OCI-LY7 (cell line): ENCODE measurements at regions not wholly inside any gene's neighbourhood (a gene's known extent, or its start where the extent isn't known, plus 50 kb on each side); places are given as distances from the start of the nearest gene placed in this dataset.
"Not testable (repeated sequence)": the region's sequence is repeated elsewhere in the genome, so short reads cannot be mapped to it uniquely, and the experiment has no call there.

ENCODE experiments used
- BruUV-seq: library from RNA; stranded (reverse); fragments of 400-500 nt; replicated peaks from 2 replicates; lab custom pipeline; 2021; lab: Mats Ljungman, UMichigan
- CTCF ChIA-PET: fragments of 300-600 bp; sonication (Branson Sonifier 250); formaldehyde crosslinking; loops from one replicate; lab custom pipeline; 2022; ENCODE audit warnings: antibody characterized with exemption; ENCODE audit not compliant: unreplicated experiment; lab: Charles Lee
- POLR2A ChIA-PET: fragments of 300-600 bp; sonication (Branson Sonifier 250); formaldehyde crosslinking; loops from one replicate; lab custom pipeline; 2022; ENCODE audit warnings: antibody characterized with exemption; lab: Charles Lee
- DNase-seq: peaks from one replicate; pipeline ENCODE4 v3.0.0-alpha.2; 2015; ENCODE audit warnings: low spot score
- H2AFZ ChIP-seq: fragments of 200-600 bp; sonication (generic), shearing (Covaris generic); 2 replicates; pipeline ENCODE4 v1.6.1; 2014; ENCODE audit warnings: mild to moderate bottlenecking, antibody characterized with exemption, low read length, moderate library complexity
- H3K27ac ChIP-seq: fragments of 200-600 bp; sonication (generic); 2 replicates; pipeline ENCODE4 v1.5.1; 2014; ENCODE audit warnings: mixed run types, low read depth, mild to moderate bottlenecking, moderate library complexity, low read length, inconsistent platforms; ENCODE audit not compliant: poor library complexity, severe bottlenecking
- H3K36me3 ChIP-seq: fragments of 200-600 bp; sonication (generic); 2 replicates; pipeline ENCODE4 v1.6.1; 2014; ENCODE audit warnings: mild to moderate bottlenecking, antibody characterized with exemption, low read length, moderate library complexity, mixed read lengths; ENCODE audit not compliant: insufficient read depth
- H3K4me1 ChIP-seq: fragments of 200-600 bp; sonication (generic); 2 replicates; pipeline ENCODE4 v1.5.1; 2014; ENCODE audit warnings: mild to moderate bottlenecking, low read length; ENCODE audit not compliant: insufficient read depth, poor library complexity, severe bottlenecking
- H3K4me2 ChIP-seq: fragments of 200-600 bp; sonication (generic); 2 replicates; pipeline ENCODE4 v1.6.1; 2014; ENCODE audit warnings: mild to moderate bottlenecking, low read length
- H3K4me3 ChIP-seq: fragments of 200-600 bp; sonication (generic); 2 replicates; pipeline ENCODE4 v1.5.1; 2014; ENCODE audit warnings: mild to moderate bottlenecking, low read depth, low read length; ENCODE audit not compliant: poor library complexity, severe bottlenecking
- H3K79me2 ChIP-seq: fragments of 200-600 bp; sonication (generic); 2 replicates; pipeline ENCODE4 v1.6.1; 2016; ENCODE audit warnings: low read depth, mild to moderate bottlenecking, low read length, moderate library complexity, mixed read lengths; ENCODE audit not compliant: insufficient read depth
- H3K9me2 ChIP-seq: fragments of 200-600 bp; sonication (generic); 2 replicates; pipeline ENCODE4 v1.6.1; 2016; ENCODE audit warnings: mild to moderate bottlenecking, low read length, mixed read lengths; ENCODE audit not compliant: insufficient read depth
- H3K9me3 ChIP-seq: fragments of 200-600 bp; sonication (generic); 2 replicates; pipeline ENCODE4 v1.6.1; 2014; ENCODE audit warnings: mild to moderate bottlenecking, mixed run types, low read length, mixed read lengths
- H4K20me1 ChIP-seq: fragments of 200-600 bp; sonication (generic); 2 replicates; pipeline ENCODE4 v1.6.1; 2014; ENCODE audit warnings: mild to moderate bottlenecking, antibody characterized with exemption, low read length, moderate library complexity, mixed read lengths; ENCODE audit not compliant: insufficient read depth
- CTCF ChIP-seq: fragments of 200-600 bp; sonication (generic); conservative IDR thresholded peaks from 2 replicates; pipeline ENCODE4 v1.5.1; 2014; ENCODE audit warnings: mild to moderate bottlenecking, antibody characterized with exemption, low read length, moderate library complexity, mixed read lengths
- EZH2phosphoT487 ChIP-seq: fragments of 200-600 bp; sonication (generic); IDR thresholded peaks from 2 replicates; pipeline ENCODE4 v1.6.1; 2018; ENCODE audit warnings: low read depth, borderline replicate concordance, mild to moderate bottlenecking, mixed run types, antibody characterized with exemption, low read length, moderate library complexity, mixed read lengths
- intact Hi-C: fragments of 100-400 bp; cut with micrococcal nuclease; formaldehyde crosslinking; loops from one replicate; pipeline ENCODE4 v1.10.0; 2022; ENCODE audit not compliant: unreplicated experiment

DNA sequence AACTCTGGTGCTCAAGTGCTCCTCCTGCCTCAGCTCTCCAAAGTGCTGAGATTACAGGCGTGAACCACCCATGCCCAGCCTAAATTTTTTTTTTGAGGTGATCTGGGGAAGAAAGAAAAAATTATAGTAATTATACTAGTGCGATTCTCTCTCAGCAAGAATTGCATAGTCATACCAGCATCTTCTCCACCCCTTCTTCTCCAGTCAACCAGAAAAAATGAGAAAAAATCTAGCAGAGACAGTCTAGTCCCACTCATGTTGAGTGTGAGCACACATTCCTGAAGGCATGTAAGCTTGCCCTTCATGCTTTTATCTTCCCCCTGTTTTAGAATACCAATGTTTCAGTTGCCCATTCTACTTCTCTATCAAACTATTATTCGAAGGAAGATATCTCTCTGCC lies 207.6 kb downstream of the S1PR1 start:
- Histone ChIP-seq H3K9me2 (no peaks in the 10 kb centered on the region), H4K20me1 (no peaks in the 10 kb centered on the region), H3K4me2 (no peak overlapping the region), H3K36me3 (no peaks in the 10 kb centered on the region), H3K9me3 (no peaks in the 10 kb centered on the region), H3K79me2 (no peaks in the 10 kb centered on the region), H3K27ac (no peak overlapping the region), H3K4me1 (no peaks in the 10 kb centered on the region), H2AFZ (no peak overlapping the region), H3K4me3 (no peak overlapping the region)
- TF ChIP-seq EZH2phosphoT487 (no peak), CTCF (no peak)
- ChIA-PET POLR2A (interaction anchor here (0.6 kb wide), 1 partner anchor 924 kb away, joined by 5 read pairs; no protein-coding TSS in a partner anchor), CTCF (no interaction called here)
- intact Hi-C loops: no loop called here
- BruUV-seq: no TSS peak
- no peak for DNase-seq

DNA sequence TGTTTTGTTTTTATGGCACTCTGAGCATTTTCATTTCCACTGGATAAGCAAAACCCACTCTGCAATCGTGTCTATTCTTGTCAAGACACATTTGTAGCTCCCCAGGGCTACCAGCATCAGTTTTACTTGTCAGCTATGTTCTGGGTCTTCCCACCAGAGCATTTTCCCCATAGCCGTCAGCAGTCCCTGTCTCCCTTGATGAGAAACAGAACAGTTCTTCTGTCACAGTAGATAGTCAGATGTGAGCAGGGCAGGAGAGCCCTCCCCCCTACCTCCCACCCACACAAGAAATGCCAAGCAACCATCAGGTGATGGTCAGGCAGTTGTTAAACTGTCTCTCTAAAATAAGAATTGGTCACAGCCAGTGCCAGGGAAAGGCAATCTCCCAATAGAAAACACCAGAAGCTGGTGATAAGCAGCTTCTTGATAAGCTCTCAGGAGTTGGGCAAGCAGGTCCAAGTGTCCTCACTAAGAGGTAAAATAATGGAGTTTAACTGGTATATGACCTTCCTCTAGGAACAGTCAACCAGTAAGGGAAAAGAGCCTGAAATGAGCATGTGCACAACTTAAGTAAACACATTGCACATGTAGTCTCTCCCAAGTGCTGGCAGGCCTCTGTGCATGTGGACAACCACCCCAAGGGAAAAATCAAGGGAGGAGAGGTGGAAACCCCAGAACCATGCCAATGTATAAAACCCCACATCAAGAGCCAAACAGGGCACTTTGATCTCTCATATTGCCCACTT lies 208.2 kb downstream of the S1PR1 start:
- intact Hi-C loops: no loop called here
- H3K4me1 ChIP-seq: no peaks in the 10 kb centered on the region
- TF ChIP-seq CTCF: no peak
- no peak for TF ChIP-seq EZH2phosphoT487
- H3K27ac ChIP-seq: no peak overlapping the region
- no peaks in the 10 kb centered on the region for H4K20me1 ChIP-seq
- no peaks in the 10 kb centered on the region for H3K9me2 ChIP-seq
- H3K9me3 ChIP-seq: no peaks in the 10 kb centered on the region
- no TSS peak for BruUV-seq
- no peaks in the 10 kb centered on the region for H3K79me2 ChIP-seq
- no peak overlapping the region for H3K4me3 ChIP-seq
- H2AFZ ChIP-seq: no peak overlapping the region
- DNase-seq: no peak
- ChIA-PET CTCF (no interaction called here), POLR2A (interaction anchor here (0.6 kb wide), 1 partner anchor 924 kb away, joined by 5 read pairs; no protein-coding TSS in a partner anchor)
- H3K36me3 ChIP-seq: no peaks in the 10 kb centered on the region
- no peak overlapping the region for H3K4me2 ChIP-seq

GRCh38 chr1:101448018-101448417 lies 211.2 kb downstream of the S1PR1 start:
- H3K4me3 ChIP-seq: no peak overlapping the region
- H3K9me3 ChIP-seq: no peaks in the 10 kb centered on the region
- no peaks in the 10 kb centered on the region for H4K20me1 ChIP-seq
- CTCF ChIA-PET: no interaction called here
- no peaks in the 10 kb centered on the region for H3K36me3 ChIP-seq
- H3K4me1 ChIP-seq: peaks cover under 1% of the 10 kb centered on the region
- H3K27ac ChIP-seq: no peak overlapping the region
- no peak for DNase-seq
- no peak overlapping the region for H2AFZ ChIP-seq
- no peak overlapping the region for H3K4me2 ChIP-seq
- TF ChIP-seq EZH2phosphoT487: no peak
- no peak for TF ChIP-seq CTCF
- no TSS peak for BruUV-seq
- intact Hi-C loops: no loop called here
- H3K9me2 ChIP-seq: no peaks in the 10 kb centered on the region
- POLR2A ChIA-PET: interaction anchor here (0.9 to 2.1 kb wide), 2 partner anchors 10 to 40 kb away, joined by 4 read pairs; no protein-coding TSS in a partner anchor
- no peaks in the 10 kb centered on the region for H3K79me2 ChIP-seq

GRCh38 chr1:101450691-101451090 lies 213.9 kb downstream of the S1PR1 start:
- H3K36me3 ChIP-seq, H2AFZ ChIP-seq, POLR2A ChIA-PET, BruUV-seq, H3K4me3 ChIP-seq, H3K79me2 ChIP-seq, intact Hi-C loops, H4K20me1 ChIP-seq, H3K9me3 ChIP-seq, H3K27ac ChIP-seq, H3K4me2 ChIP-seq, DNase-seq, H3K9me2 ChIP-seq, CTCF ChIA-PET: not testable (repeated sequence)
- H3K4me1 ChIP-seq: peaks cover 16% of the 10 kb centered on the region
